Nephron progenitor cell (in vitro differentiated cells): ENCODE measurements at regions not wholly inside any gene's neighbourhood (a gene's known extent, or its start where the extent isn't known, plus 50 kb on each side); places are given as distances from the start of the nearest gene placed in this dataset.

Source experiments
- DNase-seq: peaks from one replicate; pipeline ENCODE4 v3.0.0; 2021
- H3K27ac Mint-ChIP-seq: 2 replicates; pipeline ENCODE4 v1.8.0; 2021; ENCODE audit warnings: mild to moderate bottlenecking, moderate library complexity, mixed read lengths
- H3K27me3 Mint-ChIP-seq: 2 replicates; pipeline ENCODE4 v1.8.0; 2021; ENCODE audit warnings: mild to moderate bottlenecking, low read depth, mixed read lengths; ENCODE audit not compliant: poor library complexity
- H3K36me3 Mint-ChIP-seq: 2 replicates; pipeline ENCODE4 v1.8.0; 2021; ENCODE audit warnings: low read depth, mixed read lengths
- H3K4me1 Mint-ChIP-seq: 2 replicates; pipeline ENCODE4 v1.8.0; 2021; ENCODE audit warnings: mixed read lengths
- H3K4me3 Mint-ChIP-seq: 2 replicates; pipeline ENCODE4 v1.8.0; 2021; ENCODE audit warnings: mild to moderate bottlenecking, moderate library complexity, mixed read lengths
- H3K9me3 Mint-ChIP-seq: 2 replicates; pipeline ENCODE4 v1.8.0; 2021; ENCODE audit warnings: mild to moderate bottlenecking, moderate library complexity, mixed read lengths
- TF ChIP-seq, protein P1 (sequence below): fragments of 200-600 bp; sonication (generic); IDR thresholded peaks from 2 replicates; pipeline ENCODE4 v1.5.0; 2021; ENCODE audit warnings: antibody characterized with exemption

DNA sequence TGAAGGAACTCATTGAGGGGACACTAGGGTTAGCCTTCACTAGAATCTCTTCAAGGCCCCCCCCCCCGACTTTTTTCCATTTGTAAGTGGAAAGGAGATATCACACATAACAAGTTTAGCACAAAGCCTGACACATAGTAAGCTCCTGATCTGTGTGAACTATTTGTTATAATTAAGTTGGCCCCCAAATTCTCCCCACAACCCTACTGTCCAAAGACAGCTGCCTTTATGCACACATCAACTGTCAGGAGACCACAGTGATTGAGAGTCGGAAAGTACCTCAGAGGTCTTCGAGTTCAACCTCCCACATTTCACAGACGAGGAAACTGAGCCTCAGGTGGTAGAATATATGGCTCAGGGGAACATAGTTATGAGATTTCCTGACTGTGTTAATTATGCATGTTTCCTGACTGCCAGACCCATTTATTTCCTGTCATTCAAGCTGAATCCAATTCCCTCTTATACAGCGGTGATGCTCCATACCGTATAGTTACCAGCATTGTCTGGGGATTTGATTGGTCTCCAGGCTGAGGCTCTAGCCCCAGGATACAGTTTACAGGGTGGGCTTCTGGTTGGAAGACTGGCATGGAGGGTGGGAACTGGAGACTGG, 227.4 kb upstream of the CMC1 start:
- H3K36me3 Mint-ChIP-seq, result no peaks in the 10 kb centered on the region
- no peak overlapping the region for H3K4me3 Mint-ChIP-seq
- H3K27ac Mint-ChIP-seq, result no peak overlapping the region
- no peaks in the 10 kb centered on the region for H3K27me3 Mint-ChIP-seq
- no peaks in the 10 kb centered on the region for H3K4me1 Mint-ChIP-seq
- H3K9me3 Mint-ChIP-seq, result no peaks in the 10 kb centered on the region
- TF ChIP-seq, protein P1, sequence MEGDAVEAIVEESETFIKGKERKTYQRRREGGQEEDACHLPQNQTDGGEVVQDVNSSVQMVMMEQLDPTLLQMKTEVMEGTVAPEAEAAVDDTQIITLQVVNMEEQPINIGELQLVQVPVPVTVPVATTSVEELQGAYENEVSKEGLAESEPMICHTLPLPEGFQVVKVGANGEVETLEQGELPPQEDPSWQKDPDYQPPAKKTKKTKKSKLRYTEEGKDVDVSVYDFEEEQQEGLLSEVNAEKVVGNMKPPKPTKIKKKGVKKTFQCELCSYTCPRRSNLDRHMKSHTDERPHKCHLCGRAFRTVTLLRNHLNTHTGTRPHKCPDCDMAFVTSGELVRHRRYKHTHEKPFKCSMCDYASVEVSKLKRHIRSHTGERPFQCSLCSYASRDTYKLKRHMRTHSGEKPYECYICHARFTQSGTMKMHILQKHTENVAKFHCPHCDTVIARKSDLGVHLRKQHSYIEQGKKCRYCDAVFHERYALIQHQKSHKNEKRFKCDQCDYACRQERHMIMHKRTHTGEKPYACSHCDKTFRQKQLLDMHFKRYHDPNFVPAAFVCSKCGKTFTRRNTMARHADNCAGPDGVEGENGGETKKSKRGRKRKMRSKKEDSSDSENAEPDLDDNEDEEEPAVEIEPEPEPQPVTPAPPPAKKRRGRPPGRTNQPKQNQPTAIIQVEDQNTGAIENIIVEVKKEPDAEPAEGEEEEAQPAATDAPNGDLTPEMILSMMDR, result no peak
- no peak for DNase-seq

- no peak for DNase-seq
- H3K4me3 Mint-ChIP-seq, result no peak overlapping the region
- TF ChIP-seq, protein P1, result no peak
- peaks cover 6% of the 10 kb centered on the region for H3K36me3 Mint-ChIP-seq
- no peak overlapping the region for H3K27ac Mint-ChIP-seq
- peaks cover 6% of the 10 kb centered on the region for H3K9me3 Mint-ChIP-seq
- H3K4me1 Mint-ChIP-seq, result no peaks in the 10 kb centered on the region
- H3K27me3 Mint-ChIP-seq, result peaks cover 2% of the 10 kb centered on the region
These were observed 222.3 kb upstream of the CMC1 start for GRCh38 chr3:28018925-28019718.

DNA sequence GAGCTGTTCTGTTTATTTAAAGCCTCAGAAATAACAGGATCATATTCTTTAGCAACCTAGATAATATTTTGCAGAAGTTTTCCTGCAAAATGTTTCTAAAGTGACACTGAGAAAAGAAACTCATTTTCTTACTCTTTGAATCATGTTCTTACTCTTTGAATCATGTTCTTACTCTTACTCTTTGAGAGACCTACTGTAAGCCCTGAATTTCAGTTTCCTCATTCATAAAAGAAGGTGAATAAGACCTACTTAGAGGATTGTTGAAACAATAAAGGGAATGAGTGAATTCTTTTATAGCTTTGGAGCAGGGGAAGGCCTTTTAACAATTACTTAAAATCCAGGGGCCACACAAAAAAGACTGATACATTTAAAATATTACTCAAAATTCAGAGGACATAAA, 221.7 kb upstream of the CMC1 start:
- peaks cover 7% of the 10 kb centered on the region for H3K36me3 Mint-ChIP-seq
- DNase-seq, result no peak
- no peak overlapping the region for H3K4me3 Mint-ChIP-seq
- peaks cover 2% of the 10 kb centered on the region for H3K27me3 Mint-ChIP-seq
- no peak overlapping the region for H3K27ac Mint-ChIP-seq
- TF ChIP-seq, protein P1, result no peak
- H3K9me3 Mint-ChIP-seq, result peaks cover 7% of the 10 kb centered on the region
- no peaks in the 10 kb centered on the region for H3K4me1 Mint-ChIP-seq

- Mint-ChIP-seq H3K4me3 (no peak overlapping the region), H3K27ac (no peak overlapping the region), H3K9me3 (peaks cover 17% of the 10 kb centered on the region), H3K4me1 (no peaks in the 10 kb centered on the region), H3K36me3 (peaks cover 16% of the 10 kb centered on the region), H3K27me3 (peaks cover 2% of the 10 kb centered on the region)
- TF ChIP-seq, protein P1, result no peak
- DNase-seq, result no peak
These were observed 218.5 kb upstream of the CMC1 start for GRCh38 chr3:28022916-28023315.

DNA sequence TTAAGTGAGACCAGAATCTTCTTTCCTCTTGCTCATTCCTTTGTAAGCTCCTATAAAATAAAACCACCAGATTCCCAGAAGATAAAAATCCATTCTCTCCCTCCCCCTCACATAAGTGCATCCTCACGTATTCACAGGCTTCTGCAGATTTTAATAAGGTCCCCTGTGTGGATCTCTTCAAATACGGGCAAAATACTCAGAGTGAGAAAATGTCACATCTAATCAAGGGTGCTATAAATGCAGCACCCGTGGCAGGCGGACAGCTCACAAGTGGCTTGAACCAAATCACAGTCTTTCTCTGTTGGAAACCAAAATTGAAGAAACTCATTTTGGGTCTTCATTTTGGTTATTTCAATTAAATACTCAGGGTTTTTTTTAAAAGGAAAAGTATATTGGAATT, 212.9 kb upstream of the CMC1 start:
- Mint-ChIP-seq H3K4me1 (no peaks in the 10 kb centered on the region), H3K27ac (no peak overlapping the region), H3K36me3 (peaks cover 25% of the 10 kb centered on the region), H3K27me3 (no peaks in the 10 kb centered on the region), H3K4me3 (no peak overlapping the region), H3K9me3 (peaks cover 33% of the 10 kb centered on the region)
- TF ChIP-seq, protein P1, result no peak
- no peak for DNase-seq
